D341Med (cell line): ENCODE measurements at regions not wholly inside any gene's neighbourhood (a gene's known extent, or its start where the extent isn't known, plus 50 kb on each side); places are given as distances from the start of the nearest gene placed in this dataset.
A peak's percentile ranks its signal among the peaks of the same experiment; 100 is the strongest.

Experiments used
- DNase-seq: peaks from one replicate; pipeline ENCODE4 v3.0.0; 2012; ENCODE audit warnings: low spot score

- no peak for DNase-seq
These were observed 549.1 kb downstream of the RERGL start for GRCh38 chr12:17540921-17541320.

- no peak for DNase-seq
These were observed 561.6 kb downstream of the RERGL start for GRCh38 chr12:17528394-17528793.

GRCh38 chr12:17527021-17527420 lies 563.0 kb downstream of the RERGL start:
- DNase-seq = no peak

GRCh38 chr12:17511369-17511768 lies 578.6 kb downstream of the RERGL start:
- DNase-seq = no peak

GRCh38 chr12:17507336-17507735 lies 582.7 kb downstream of the RERGL start:
- DNase-seq = no peak

- no peak for DNase-seq
These were observed 586.3 kb downstream of the RERGL start for GRCh38 chr12:17503742-17504141.

GRCh38 chr12:17489452-17489851 lies 600.5 kb downstream of the RERGL start:
- no peak for DNase-seq

- DNase-seq = peak; percentile 8
These were observed 610.9 kb downstream of the RERGL start for GRCh38 chr12:17478908-17479673.

- DNase-seq = no peak
These were observed 619.5 kb downstream of the RERGL start for GRCh38 chr12:17470460-17470859.

- DNase-seq = no peak
These were observed 630.8 kb downstream of the RERGL start for GRCh38 chr12:17459214-17459613.

GRCh38 chr12:17456486-17456885 lies 633.5 kb downstream of the RERGL start:
- no peak for DNase-seq

GRCh38 chr12:17438141-17438540 lies 651.9 kb downstream of the RERGL start:
- DNase-seq = no peak

GRCh38 chr12:17416748-17417147 lies 673.2 kb downstream of the RERGL start:
- DNase-seq = no peak

- no peak for DNase-seq
These were observed 675.4 kb downstream of the RERGL start for GRCh38 chr12:17414596-17414995.

GRCh38 chr12:17411662-17412061 lies 678.3 kb downstream of the RERGL start:
- no peak for DNase-seq

GRCh38 chr12:17388679-17389078 lies 701.3 kb downstream of the RERGL start:
- no peak for DNase-seq

- DNase-seq = no peak
These were observed 706.7 kb downstream of the RERGL start for GRCh38 chr12:17383321-17383720.

- DNase-seq = no peak
These were observed 708.8 kb downstream of the RERGL start for GRCh38 chr12:17381211-17381610.

GRCh38 chr12:17372508-17372907 lies 717.5 kb downstream of the RERGL start:
- DNase-seq = no peak

- no peak for DNase-seq
These were observed 718.3 kb downstream of the RERGL start for GRCh38 chr12:17371491-17372215.

GRCh38 chr12:17370621-17371020 lies 719.4 kb downstream of the RERGL start:
- DNase-seq = no peak

- DNase-seq = no peak
These were observed 720.4 kb downstream of the RERGL start for GRCh38 chr12:17369556-17369955.

GRCh38 chr12:17361224-17361623 lies 728.8 kb downstream of the RERGL start:
- DNase-seq = no peak

GRCh38 chr12:17358835-17359234 lies 731.2 kb downstream of the RERGL start:
- no peak for DNase-seq
